ENCODE measurements at regions not wholly inside any gene's neighbourhood (a gene's known extent, or its start where the extent isn't known, plus 50 kb on each side); places are given as distances from the start of the nearest gene placed in this dataset.

DNA sequence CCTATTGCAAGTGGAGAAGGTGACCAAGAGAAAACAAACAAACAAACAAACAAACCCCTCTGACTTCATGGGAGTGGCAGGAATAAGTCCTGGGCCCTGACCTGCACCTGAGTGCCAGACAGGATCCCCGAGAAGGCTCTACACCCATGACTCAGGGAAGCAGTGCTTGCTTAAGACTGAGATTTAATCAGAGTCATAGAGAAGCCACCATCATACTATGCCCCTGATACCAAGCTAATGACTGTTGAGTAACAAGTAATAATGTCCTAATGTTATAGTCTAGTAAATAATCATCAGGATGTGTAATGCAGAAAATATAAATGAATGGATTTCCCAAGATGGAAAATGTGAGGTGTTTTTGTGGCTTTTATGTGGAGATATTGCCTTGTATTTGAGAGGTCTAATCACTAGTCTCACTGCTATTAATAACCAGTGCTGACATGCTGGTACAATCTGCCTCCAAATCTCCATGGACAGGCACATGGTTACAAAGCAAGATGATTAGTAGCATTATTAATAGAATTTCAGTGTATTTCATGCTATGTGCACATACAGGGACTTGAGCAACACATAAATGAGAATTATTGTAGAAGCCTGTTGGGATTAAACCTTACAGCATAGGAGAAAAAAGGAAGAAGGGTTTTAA is 1290.9 kb downstream of the MRPL39 start:
- TF ChIP-seq, protein P1, sequence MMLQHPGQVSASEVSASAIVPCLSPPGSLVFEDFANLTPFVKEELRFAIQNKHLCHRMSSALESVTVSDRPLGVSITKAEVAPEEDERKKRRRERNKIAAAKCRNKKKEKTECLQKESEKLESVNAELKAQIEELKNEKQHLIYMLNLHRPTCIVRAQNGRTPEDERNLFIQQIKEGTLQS (IDR thresholded peaks at IDR 0.05): no peak
- no peak for TF ChIP-seq RAD21 (IDR thresholded peaks at IDR 0.05)
- no peak for TF ChIP-seq CTCF (IDR thresholded peaks at IDR 0.05; ENCODE audit: low read depth, low read length, missing input control)
- TF ChIP-seq TAF1 (conservative IDR thresholded peaks at IDR 0.05): no peak
- no peak for TF ChIP-seq YY1 (IDR thresholded peaks at IDR 0.05)
- TF ChIP-seq GABPA (IDR thresholded peaks at IDR 0.05 in 1 of 2, conservative IDR thresholded peaks at IDR 0.05 in 1 of 2): no peak
- TF ChIP-seq RXRA (IDR thresholded peaks at IDR 0.05): no peak
- no peak for TF ChIP-seq HNF4G (IDR thresholded peaks at IDR 0.05)
- TF ChIP-seq, protein P2, sequence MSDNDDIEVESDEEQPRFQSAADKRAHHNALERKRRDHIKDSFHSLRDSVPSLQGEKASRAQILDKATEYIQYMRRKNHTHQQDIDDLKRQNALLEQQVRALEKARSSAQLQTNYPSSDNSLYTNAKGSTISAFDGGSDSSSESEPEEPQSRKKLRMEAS (IDR thresholded peaks at IDR 0.05): no peak
